ENCODE measurements at regions not wholly inside any gene's neighbourhood (a gene's known extent, or its start where the extent isn't known, plus 50 kb on each side); places are given as distances from the start of the nearest gene placed in this dataset.

DNA sequence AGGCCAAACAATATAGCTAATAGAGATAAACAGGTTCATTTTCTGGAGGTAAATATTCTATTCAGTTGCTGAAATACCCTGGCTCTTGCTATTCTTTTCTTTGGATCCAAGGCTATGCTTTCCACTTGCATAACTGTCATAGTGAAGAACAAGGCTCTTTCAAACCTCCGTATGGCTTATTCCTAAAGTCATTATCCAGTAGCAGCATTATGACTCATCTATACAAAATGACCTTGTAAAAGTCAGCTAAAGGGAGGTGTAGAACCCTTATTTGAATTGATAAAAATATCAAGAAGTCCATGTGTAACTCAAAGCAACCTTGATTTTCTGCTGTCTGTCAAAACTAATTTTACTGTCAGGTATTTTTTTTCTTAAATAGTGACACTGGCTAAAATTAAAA is 447.8 kb downstream of the PLK2 start (continued):
- TF ChIP-seq NANOG (IDR thresholded peaks at IDR 0.05; ENCODE audit: insufficient read depth, low read depth, low read length, poor library complexity, severe bottlenecking) = no peak
- no peak for TF ChIP-seq YY1 (IDR thresholded peaks at IDR 0.05; ENCODE audit: low read depth, low read length)
- no peak for TF ChIP-seq CTBP2 (IDR thresholded peaks at IDR 0.05; ENCODE audit: borderline replicate concordance, insufficient read depth, insufficient read length, low read length)
- no peak for TF ChIP-seq POU5F1 (IDR thresholded peaks at IDR 0.05; ENCODE audit: low read depth, low read length)
- TF ChIP-seq SP4 (IDR thresholded peaks at IDR 0.05; ENCODE audit: low read length) = no peak
- no peak for TF ChIP-seq JUN (IDR thresholded peaks at IDR 0.05; ENCODE audit: low read depth, low read length)

All from H1 (cell line).